ENCODE measurements at regions not wholly inside any gene's neighbourhood (a gene's known extent, or its start where the extent isn't known, plus 50 kb on each side); places are given as distances from the start of the nearest gene placed in this dataset.

DNA sequence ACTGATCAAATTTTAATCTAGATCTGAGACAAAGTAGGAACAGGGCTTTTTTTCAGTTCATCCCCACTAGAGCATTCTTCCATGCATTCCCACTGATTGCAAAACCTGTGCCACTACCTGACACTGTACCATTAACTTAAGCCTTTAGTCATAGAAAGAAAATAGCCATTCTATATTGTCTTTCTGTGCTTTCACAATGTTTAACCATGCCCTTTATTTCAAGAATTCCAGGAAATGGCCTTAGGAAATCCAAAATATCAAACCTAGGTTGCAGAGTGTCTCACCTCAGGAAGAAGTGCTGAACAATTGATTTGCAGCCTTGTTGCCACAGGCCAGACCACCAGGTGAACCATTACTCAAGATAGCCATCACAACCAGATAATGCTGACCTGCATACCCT is 56.2 kb upstream of the TGFBR2 start:
- no peaks in the 10 kb centered on the region for H3K9me3 ChIP-seq
- TF ChIP-seq POLR2A (IDR thresholded peaks at IDR 0.05), result no peak
- TF ChIP-seq, protein P1, sequence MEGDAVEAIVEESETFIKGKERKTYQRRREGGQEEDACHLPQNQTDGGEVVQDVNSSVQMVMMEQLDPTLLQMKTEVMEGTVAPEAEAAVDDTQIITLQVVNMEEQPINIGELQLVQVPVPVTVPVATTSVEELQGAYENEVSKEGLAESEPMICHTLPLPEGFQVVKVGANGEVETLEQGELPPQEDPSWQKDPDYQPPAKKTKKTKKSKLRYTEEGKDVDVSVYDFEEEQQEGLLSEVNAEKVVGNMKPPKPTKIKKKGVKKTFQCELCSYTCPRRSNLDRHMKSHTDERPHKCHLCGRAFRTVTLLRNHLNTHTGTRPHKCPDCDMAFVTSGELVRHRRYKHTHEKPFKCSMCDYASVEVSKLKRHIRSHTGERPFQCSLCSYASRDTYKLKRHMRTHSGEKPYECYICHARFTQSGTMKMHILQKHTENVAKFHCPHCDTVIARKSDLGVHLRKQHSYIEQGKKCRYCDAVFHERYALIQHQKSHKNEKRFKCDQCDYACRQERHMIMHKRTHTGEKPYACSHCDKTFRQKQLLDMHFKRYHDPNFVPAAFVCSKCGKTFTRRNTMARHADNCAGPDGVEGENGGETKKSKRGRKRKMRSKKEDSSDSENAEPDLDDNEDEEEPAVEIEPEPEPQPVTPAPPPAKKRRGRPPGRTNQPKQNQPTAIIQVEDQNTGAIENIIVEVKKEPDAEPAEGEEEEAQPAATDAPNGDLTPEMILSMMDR (IDR thresholded peaks at IDR 0.05), result no peak
- no peak overlapping the region for H3K27ac ChIP-seq
- no peaks in the 10 kb centered on the region for H3K27me3 ChIP-seq
- H3K4me3 ChIP-seq, result no peak overlapping the region
- H3K4me1 ChIP-seq, result no peaks in the 10 kb centered on the region
- no peak for DNase-seq
- no peaks in the 10 kb centered on the region for H3K36me3 ChIP-seq

DNA sequence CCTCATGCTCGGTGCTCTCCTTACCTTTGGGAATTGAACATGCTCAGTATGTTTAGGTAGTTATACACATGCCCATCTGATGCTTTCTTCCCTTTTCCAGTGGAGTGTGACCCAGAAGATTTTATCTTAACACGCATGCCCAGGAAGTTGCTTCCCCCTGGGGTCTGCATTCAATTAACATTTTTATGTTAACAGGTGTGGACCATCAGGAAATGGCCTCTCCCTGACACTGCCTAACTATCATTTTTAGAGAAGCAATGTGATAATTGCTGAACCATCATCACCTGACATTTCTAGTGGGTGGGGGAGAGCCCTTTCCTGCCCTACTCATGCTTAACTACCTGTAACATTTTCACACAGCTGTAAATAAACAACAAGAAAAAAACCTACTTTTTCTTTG is 55.1 kb upstream of the TGFBR2 start:
- Histone ChIP-seq H3K27ac (no peak overlapping the region), H3K36me3 (no peaks in the 10 kb centered on the region), H3K27me3 (no peaks in the 10 kb centered on the region), H3K4me3 (no peak overlapping the region), H3K9me3 (no peaks in the 10 kb centered on the region), H3K4me1 (no peaks in the 10 kb centered on the region)
- peak in 1 of 3 donors; percentile 18 for DNase-seq
- no peak for TF ChIP-seq POLR2A (IDR thresholded peaks at IDR 0.05)
- TF ChIP-seq, protein P1 (IDR thresholded peaks at IDR 0.05), result no peak

DNA sequence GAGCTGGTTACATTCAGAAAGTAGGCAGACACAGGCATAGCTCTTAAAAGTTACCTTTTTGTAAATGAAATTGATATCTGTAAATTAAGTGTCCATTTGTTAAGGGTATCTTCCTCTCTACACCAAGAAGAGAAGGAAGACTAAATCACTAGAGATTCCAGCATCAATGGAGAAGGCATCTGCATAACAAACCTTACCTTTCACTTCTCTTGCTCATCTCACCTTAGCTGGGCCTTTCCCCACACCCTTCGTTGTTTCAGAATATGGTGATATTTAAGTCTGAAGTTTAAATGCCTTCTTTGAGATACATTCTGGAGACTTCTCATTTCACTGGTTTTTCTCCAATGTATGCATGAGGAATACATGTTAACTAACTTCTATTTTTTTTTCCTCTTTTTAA is 54.5 kb upstream of the TGFBR2 start:
- no peak overlapping the region for H3K4me3 ChIP-seq
- H3K36me3 ChIP-seq, result no peaks in the 10 kb centered on the region
- H3K4me1 ChIP-seq, result no peaks in the 10 kb centered on the region
- H3K27me3 ChIP-seq, result no peaks in the 10 kb centered on the region
- DNase-seq, result no peak
- H3K27ac ChIP-seq, result no peak overlapping the region
- no peak for TF ChIP-seq POLR2A (IDR thresholded peaks at IDR 0.05)
- TF ChIP-seq, protein P1 (IDR thresholded peaks at IDR 0.05), result no peak
- no peaks in the 10 kb centered on the region for H3K9me3 ChIP-seq

DNA sequence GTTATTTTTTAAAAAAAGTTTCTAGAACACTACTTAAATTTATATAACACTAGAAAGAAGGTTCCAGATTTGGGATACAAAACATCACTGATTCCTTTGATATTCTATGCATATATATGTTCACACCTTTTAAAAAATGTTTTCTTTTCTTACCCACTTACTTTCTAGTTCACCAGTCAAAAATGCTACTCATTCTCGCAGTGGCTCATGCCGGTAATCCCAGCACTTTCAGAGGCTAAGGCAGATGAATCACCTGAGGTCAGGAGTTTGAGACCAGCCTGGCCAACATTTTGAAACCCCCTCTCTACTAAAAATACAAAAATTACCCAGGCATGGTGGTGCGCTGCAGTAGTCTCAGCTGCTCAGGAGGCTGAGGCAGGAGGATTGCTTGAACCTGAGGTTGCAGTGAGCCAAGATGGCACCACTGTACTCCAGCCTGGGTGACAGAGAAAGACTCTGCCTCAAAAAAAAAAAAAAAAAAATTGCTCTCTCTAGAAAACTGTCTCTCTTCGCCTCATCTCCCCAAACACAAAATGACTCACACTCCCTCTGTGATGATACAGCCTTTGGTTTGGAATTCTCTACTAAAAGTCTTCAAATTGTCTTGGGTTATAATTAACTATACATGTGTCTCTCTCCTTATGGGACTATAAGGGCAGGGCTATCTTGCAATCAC is 52.6 kb upstream of the TGFBR2 start:
- H3K36me3 ChIP-seq, result no peaks in the 10 kb centered on the region
- TF ChIP-seq POLR2A (IDR thresholded peaks at IDR 0.05), result no peak
- TF ChIP-seq, protein P1 (IDR thresholded peaks at IDR 0.05), result no peak

DNA sequence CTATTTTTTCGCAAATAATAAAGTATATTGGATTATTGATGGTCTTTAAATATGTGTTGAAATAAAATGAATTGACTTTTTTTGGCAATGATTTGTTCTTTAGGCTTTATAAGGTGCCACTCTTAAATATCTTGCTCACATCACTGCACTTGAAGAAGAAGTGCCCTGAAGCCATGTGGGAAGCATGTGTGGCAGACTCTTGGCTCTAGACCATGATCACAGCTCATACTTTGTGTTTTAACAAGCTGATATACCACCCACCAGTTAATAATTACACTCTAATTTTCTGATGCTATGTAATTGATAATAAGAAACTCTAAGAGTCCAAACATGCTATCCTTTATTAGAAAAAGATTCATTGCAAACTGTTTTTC is 52.1 kb upstream of the TGFBR2 start:
- no peak overlapping the region for H3K4me3 ChIP-seq
- no peaks in the 10 kb centered on the region for H3K27me3 ChIP-seq
- TF ChIP-seq, protein P1 (IDR thresholded peaks at IDR 0.05), result no peak
- no peak for DNase-seq
- H3K4me1 ChIP-seq, result no peaks in the 10 kb centered on the region
- H3K27ac ChIP-seq, result no peak overlapping the region
- no peaks in the 10 kb centered on the region for H3K36me3 ChIP-seq
- no peaks in the 10 kb centered on the region for H3K9me3 ChIP-seq

More for the DNA sequence above, 52.6 kb upstream of the TGFBR2 start:
- Histone ChIP-seq H3K4me1 (no peaks in the 10 kb centered on the region), H3K27me3 (no peaks in the 10 kb centered on the region), H3K4me3 (no peak overlapping the region), H3K9me3 (no peaks in the 10 kb centered on the region), H3K27ac (no peak overlapping the region)
- DNase-seq, result no peak

DNA sequence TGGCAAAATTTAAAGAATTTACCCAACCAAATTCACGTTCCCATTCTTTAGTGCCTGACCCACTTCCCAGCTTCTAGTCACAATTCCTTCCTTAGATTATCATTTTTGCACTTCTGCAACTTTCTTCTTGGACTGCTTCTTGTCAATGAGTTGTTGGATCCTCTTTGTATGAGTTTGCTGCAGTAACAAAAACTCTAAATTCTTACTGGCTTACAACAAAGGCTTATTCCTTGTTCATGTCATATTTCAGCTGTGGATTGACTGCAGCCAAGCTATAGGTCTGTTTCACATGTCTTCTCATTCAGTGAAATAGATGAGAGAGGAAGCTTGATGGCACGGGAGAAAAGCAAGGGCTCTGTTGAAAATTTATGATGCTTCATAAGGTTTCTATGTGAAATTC is 50.4 kb upstream of the TGFBR2 start:
- DNase-seq, result no peak
- no peak for TF ChIP-seq POLR2A (IDR thresholded peaks at IDR 0.05)
- TF ChIP-seq, protein P1 (IDR thresholded peaks at IDR 0.05), result no peak

More for the DNA sequence above, 50.4 kb upstream of the TGFBR2 start:
- no peak overlapping the region for H3K4me3 ChIP-seq
- no peaks in the 10 kb centered on the region for H3K27me3 ChIP-seq
- no peaks in the 10 kb centered on the region for H3K9me3 ChIP-seq
- no peaks in the 10 kb centered on the region for H3K4me1 ChIP-seq
- H3K36me3 ChIP-seq, result no peaks in the 10 kb centered on the region
- no peak overlapping the region for H3K27ac ChIP-seq

All from Peyer's patch (tissue), 4 donors.